ENCODE measurements at regions not wholly inside any gene's neighbourhood (a gene's known extent, or its start where the extent isn't known, plus 50 kb on each side); places are given as distances from the start of the nearest gene placed in this dataset.

DNA sequence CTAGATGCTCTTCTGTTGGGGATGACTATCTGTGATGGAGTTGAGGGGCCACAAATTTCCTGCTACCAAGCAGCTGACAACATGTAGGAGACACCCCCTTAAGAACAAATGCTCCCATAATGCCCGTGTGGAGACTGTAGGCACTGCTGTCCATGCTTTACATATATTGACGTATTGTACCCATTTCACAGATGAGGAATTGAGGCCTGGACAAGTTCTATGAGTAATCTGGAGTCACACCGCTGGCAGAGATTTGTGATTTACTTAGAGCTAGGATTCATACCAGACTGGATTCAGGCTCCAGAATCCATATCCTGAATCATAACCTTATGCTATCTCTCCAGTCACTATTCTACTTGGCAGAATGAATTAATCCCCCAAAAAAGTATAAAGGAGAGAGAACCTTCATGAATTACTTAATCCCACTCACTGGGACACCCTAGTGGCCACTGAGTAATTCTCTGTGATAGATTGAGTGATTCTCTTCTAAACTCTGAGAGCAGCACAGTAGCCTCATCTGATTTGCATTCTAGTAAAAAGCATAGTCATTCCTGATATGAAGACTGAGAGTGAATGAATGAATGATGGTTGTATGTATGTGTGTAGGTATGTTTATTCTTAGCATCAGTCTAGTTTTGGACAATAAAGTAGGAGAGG, 460.7 kb upstream of the MEIS1 start:
- TF ChIP-seq, protein P1, sequence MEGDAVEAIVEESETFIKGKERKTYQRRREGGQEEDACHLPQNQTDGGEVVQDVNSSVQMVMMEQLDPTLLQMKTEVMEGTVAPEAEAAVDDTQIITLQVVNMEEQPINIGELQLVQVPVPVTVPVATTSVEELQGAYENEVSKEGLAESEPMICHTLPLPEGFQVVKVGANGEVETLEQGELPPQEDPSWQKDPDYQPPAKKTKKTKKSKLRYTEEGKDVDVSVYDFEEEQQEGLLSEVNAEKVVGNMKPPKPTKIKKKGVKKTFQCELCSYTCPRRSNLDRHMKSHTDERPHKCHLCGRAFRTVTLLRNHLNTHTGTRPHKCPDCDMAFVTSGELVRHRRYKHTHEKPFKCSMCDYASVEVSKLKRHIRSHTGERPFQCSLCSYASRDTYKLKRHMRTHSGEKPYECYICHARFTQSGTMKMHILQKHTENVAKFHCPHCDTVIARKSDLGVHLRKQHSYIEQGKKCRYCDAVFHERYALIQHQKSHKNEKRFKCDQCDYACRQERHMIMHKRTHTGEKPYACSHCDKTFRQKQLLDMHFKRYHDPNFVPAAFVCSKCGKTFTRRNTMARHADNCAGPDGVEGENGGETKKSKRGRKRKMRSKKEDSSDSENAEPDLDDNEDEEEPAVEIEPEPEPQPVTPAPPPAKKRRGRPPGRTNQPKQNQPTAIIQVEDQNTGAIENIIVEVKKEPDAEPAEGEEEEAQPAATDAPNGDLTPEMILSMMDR (IDR thresholded peaks at IDR 0.05), result no peak
- no peak for TF ChIP-seq EP300 (IDR thresholded peaks at IDR 0.05; ENCODE audit: low read depth)
- TF ChIP-seq POLR2AphosphoS5 (IDR thresholded peaks at IDR 0.05), result no peak
- no peak for TF ChIP-seq POLR2A (IDR thresholded peaks at IDR 0.05)
